GM18873 (cell line): ENCODE measurements at regions not wholly inside any gene's neighbourhood (a gene's known extent, or its start where the extent isn't known, plus 50 kb on each side); places are given as distances from the start of the nearest gene placed in this dataset.

ENCODE experiments used
- ATAC-seq: cut with Tn5 transposase; IDR thresholded peaks from one replicate; pipeline ENCODE4 v1.9.1; 2021; ENCODE audit warnings: mild to moderate bottlenecking, moderate library complexity, moderate number of reproducible peaks; ENCODE audit not compliant: unreplicated experiment, low FRiP score

DNA sequence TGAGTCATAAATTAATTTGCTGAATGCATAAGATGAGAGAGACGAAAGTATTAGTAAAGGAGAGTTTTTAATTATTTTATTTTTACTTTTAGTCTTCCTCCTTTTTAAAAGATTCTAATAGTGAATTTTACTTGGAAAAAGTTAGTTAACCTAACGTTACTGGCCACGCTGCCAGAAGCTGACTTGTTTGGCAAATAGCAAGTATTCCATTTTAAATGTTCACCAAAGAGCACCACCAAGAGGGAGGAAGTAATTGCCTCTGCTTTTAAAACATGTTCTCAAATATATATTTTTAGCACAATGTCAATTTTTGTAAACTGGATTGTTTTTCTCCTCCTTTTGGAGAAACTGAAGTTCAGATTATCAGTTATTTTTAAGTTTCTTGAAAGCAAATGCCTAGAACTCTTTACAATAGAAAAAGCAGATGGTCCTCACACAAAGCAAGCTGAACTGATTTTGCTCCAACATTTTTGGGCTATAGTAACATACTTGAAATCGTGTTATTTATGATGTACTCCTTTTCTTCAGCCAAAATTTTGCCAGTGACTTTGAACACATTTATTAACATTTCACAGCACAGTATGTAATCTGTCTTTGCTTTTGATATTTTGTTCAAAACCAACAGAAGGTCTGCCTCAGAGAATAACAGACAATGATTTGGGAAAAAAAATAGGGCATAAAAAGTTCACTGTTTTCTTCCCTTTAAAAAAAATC, 1311.0 kb upstream of the FAM98A start:
- ATAC-seq, result no peak

DNA sequence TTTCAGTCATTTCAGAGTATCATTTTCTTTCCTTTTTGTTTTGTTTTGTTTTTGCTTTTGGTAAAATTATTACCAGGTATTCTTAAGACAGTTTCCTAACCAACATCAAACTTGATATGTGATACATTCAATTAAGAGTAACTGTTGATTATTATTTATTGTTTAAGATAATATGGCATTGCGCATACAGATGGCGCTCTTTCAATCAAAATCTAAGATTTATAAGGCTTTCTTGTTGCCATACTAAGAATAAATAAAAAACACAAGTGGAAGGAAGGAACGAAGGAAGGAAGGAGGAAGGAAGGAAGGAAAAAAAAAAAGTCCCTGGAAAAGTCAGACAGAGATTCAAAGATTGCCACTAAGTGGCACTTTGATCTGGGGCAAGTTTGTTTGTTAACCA, 1308.7 kb upstream of the FAM98A start:
- no peak for ATAC-seq

DNA sequence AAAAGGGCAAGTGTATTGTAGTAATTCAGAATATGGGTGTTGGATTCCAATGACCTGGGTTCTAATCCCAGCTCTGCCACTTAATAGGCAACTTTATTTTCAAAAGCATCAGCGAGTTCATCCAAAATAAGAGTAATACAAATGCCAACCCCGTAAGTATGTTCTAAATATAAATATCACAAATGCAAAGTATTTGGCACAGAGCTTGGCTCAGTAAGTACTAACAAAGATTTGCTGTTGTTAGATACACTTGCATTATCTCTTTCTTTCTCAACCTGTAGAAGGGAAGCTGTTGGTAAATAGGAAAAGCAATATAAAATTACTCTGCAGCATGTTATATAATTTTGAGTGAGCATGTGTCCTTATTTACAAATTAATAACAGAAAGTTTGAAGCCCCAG, 1302.6 kb upstream of the FAM98A start:
- ATAC-seq, result no peak

DNA sequence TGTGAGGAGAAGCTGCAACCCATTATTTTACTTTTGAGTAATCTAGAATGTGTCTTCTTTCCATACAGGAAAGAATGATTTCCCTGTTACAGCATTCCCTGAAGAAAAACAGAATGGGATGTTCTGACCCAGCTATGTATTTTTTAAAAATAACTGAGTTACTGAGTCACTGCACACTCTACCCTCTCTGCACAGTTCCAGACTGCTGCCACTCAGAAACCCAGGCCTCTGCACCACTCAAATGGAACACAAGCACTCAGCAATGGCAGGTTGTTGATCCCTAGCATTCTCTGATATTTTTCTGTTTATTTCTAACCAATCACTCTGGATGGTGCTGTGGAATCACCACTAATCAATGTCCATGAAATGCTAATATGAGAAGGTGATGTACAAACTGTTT, 1300.0 kb upstream of the FAM98A start:
- ATAC-seq, result no peak

DNA sequence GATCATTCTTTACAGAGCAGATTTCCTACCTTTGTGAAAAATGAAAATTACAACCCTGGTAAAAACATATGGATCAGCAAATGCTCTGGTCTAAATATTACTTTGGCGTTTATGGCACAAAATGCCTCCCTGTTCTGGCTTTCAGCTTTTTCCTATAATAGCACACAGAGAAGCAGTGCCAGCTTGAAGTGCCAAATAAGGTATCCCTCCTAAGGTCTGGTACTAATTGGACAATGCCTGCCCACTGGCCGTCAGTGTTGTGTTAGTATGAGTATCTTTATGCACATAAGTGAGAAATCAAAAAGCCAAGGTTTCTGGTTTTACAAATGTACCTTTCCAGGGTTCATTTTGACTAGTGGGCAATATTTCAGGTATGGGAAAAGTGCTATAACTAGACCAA, 1293.7 kb upstream of the FAM98A start:
- no peak for ATAC-seq

DNA sequence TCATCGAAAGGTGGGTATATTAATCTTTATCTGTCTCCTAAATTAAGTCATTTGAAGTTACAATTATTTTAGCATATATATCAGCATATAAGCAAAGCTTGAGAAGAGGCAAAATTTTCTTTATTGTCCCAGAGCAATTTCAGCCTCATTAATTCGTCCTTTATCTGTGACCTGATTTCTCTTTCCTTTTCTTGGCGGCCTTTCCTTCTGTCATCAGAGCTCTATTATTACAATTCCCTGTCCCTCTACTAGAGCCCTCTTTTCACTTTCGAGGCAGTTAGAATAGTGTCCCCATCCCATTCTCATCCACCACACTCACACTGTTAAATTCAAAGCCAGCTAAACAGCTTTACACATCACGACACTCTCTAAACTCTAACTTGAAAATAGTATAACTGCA, 1293.2 kb upstream of the FAM98A start:
- no peak for ATAC-seq

DNA sequence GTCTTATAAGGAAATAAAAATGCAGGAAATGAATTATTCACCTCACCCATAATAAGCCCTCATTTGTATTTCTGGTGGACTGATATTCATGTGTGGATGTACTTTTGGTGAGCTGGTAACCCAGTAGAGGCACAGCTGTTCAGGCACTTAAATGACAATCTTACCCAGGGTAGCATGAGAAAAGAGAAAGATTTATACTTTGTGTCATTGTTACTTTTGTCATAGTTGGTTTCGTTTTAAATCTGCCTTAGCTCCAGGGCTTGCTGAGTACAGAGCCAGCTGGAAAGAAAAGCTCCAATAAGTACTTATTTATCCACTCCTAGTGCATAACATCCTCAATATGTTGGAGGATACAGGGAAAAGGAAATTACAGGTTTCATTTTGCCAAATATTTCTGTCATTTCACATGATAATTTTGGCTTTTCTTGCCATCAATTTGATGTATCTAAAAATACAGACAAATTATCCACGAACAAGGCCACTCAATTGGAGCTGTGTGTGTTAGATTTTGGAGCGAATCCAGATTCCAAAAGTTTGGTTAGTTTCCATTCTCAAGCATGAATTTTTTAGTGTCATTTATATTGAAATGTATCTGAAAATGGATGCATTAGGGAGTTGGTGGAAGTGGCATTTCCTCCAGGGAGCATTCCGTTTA, 1276.1 kb upstream of the FAM98A start:
- no peak for ATAC-seq

DNA sequence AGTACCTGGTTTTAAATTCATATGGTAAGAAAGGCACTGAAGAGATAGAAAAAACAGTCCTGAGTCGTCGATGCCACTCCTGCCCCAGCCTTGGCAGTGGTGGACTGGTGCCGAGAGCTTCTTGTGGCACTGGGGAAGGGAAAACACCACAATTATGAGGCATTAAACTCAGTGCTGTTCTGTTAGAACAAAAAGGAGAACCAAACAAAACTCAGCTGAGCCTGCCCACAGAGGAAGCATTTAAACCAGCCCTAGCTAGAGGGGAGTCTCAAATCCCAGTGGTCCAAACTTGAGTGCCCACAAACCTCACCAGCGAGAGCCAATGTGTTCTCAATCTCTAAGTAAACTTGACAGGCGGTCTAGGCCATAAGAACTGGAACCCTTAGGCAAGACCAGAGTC, 1254.5 kb upstream of the FAM98A start:
- no peak for ATAC-seq

DNA sequence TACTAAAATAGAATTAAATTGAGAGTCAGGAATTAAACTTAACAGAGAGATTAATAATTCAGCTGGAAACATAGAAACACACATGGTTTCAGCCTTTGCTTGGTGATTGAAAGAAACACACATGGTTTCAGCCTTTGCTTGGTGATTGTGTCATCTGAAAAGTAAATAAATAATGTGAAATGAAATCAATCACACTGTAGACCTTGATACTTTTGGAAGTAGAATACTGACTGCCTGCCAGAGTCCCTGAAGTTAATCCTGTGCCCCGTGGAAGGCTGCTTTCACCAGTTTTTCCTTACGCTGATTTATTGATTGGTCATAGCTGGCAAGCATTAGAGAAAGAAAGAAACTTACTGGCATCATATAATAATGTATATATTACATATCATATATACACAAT, 1252.7 kb upstream of the FAM98A start:
- no peak for ATAC-seq

DNA sequence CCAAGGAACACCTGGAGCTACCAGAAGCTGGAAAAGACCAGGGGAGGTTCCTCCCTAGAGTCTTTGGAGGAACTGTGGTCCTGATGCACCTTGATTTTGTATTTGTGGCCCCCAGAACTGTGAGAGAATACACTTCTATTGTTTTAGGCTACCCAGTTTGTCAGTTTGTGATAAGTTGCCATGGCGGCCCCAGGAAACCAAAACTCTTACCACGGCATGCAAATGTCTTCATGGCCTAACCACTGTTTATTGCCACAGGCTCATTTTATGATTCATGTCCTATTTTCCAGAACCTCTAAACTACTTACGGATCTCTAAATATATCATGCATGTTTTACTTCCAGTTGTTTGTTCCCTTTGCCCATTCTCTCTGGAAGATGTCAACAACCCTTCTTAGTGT, 1250.7 kb upstream of the FAM98A start:
- no peak for ATAC-seq

DNA sequence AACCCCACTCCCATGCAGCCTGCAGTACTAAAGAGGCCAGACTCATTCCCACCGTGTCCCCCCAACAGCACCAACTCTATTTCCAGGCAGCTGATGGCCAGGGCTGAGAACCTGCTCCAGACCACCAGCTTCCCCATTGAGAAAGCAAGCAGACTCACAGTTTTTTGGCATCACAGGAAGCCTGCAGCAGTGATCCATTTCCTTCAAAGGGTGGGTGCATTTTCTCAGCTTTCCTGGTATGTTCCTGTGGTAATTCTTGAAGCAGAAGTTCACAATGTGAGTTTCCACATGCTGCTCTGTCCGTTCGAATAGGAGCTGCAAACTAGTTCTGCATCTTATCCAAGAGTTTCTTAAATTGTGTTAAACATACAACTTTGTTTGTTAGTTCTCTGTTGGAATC, 1249.6 kb upstream of the FAM98A start:
- ATAC-seq, result no peak

DNA sequence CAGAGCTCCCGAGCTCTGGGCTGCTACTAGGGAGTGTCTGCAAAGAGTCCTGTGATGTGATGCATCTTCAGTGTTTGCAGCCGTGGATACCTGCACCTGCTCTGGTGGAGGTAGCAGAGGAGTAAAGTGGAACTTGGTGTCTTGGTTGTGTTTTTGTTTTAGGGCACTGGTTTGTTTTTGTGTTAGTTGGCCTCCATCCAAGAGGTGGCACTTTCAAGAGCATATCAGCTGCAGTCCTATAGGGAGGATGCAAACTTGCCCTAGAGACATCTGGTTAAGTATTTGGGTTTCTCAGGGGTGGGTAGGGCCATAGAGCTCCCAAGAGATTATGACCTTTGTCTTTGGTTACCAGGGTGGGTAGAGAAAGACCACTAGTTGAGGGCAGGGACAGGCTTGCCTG, 1249.0 kb upstream of the FAM98A start:
- no peak for ATAC-seq

DNA sequence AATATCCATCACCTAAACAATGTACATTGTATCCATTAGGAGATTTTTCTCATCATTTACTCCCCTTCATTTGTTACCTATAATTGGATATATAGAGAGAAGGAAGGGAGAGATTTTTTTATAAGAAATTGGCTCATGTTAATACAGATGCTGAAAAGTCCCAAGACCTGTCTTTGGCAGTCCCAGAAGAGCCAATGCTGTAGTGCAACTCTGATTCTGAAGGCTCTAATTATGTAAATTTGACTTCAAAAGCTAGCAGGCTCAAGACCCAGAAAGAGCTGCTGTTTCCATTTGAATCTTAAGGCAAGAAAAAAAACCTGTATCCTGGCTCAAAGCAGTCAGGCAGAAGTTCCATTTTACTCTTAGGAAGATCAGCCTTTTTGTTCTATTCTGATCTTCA, 1245.5 kb upstream of the FAM98A start:
- no peak for ATAC-seq

DNA sequence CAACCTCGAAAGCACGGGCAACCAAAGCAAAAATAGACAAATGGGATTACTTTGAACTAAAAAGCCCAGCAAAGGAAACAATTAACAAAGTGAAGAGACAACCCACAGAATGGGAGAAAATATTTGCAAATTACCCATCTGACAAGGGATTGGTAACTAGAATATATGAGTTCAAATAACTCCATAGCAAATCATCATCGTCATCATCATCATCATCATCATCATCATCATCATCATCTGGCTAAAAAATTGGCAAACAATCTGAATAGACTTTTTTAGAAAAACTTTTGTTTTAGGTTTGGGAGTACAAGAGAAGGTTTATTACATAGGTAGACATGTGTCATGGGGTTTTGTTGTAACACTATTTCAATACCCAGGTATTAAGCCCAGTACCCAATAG, 1239.3 kb upstream of the FAM98A start:
- no peak for ATAC-seq

DNA sequence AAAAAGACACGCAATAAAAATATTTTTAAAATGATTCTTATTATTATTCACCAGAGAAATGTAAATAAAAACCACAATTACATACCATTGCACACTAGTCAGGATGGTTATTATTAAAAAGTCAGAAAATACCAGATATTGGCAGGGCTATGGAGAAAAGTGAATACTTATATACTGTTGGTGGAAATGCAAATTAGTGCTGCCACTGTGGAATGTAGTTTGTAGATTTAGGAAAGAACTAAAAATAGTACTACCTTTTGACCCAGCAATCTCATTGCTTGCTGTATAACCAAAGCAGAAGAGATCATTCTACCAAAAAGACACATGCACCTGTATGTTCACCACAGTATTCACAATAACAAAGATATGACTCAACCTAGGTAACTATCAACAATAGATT, 1237.3 kb upstream of the FAM98A start:
- ATAC-seq, result no peak

DNA sequence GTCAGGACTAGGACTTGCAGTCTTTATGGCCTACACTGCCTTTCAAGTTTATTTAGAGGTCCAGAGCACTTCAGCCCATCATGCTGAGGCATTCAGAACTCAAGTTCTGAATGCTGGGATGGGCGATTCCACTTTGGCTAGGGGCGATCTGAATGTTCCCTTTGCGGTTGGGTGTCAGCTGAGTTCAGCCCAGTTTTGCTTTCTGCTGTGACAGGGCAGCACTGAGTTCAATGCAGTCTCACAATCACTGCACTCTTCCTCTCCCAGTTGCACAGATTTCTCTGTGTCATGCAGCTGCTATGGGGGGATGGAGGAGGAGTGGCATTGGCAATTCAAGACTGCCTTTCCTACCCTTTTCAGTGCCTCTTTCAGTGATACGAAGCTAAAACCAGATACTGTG, 1232.0 kb upstream of the FAM98A start:
- no peak for ATAC-seq

DNA sequence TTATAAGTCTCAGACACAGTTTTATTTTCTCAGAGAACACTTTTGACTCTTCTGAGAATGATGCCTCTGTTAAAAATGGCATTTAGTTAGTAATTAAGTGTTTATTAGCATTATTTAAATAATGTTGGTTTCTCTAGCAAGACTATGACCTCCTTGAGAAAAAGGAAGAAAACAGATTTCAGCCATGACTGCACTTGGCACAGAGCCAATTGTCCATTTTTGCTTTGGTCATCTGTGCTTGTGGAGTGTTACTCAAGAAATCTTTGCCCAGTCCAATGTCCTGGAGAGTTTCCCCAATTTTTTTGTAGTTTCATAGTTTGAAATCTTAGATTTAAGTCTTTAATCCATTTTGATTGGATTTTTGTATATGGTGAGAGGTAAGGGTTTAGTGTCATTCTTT, 1229.4 kb upstream of the FAM98A start:
- ATAC-seq, result no peak

DNA sequence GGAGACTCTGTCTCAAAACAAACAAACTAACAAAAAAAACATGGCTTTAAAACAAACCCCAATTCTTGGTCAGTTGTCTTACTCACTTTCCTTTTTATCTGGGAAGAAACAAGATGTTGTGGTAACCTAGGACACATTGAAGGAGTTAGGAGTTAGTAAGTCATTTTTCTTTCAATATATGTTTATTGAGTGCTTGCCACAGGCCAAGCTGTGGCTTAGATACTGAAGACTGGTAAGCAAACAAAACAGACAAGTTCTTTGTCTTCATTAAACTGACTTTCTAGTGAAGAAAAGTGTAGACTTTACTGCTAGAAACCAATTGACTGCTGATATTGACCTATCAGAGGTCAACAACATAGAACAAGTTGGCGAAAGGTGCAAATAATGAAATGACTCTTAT, 1228.3 kb upstream of the FAM98A start:
- ATAC-seq, result no peak

DNA sequence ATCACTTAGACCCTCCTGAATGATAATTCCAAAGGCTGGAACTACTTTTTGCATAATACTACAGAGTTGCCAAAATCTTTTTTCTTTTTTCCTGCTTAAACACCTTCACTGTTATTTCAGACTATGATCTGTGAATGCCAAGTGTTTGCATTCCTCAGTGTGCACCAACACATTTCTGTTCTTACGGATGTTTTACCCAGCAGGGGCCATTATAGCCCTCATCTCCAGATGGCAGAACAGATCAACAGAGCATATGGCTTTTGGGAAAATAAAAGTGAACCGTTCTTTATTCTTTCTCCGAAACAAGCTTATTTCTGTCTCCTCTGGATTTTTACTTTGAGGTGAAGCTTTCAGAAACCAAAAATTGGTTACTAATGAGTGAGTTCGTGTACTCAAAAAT, 1226.6 kb upstream of the FAM98A start:
- ATAC-seq, result no peak

DNA sequence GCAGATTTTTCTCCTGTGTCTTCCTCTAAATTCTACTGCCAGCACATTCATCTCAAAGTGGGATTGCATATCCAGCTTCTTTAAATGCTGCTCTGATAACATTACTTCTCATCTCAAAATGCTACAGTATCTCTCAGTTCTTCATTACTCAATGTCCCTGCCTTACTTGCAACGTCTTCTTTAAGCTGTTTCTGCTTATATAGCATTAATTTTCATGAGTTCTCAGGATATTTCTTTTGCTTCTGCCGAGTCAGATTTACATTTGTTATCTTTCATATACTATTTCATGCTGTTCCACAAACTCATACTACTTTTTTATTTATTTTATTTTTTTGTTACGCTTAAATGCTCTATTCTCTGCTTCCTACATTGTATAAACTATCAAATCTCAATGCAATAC, 1223.5 kb upstream of the FAM98A start:
- ATAC-seq, result no peak

DNA sequence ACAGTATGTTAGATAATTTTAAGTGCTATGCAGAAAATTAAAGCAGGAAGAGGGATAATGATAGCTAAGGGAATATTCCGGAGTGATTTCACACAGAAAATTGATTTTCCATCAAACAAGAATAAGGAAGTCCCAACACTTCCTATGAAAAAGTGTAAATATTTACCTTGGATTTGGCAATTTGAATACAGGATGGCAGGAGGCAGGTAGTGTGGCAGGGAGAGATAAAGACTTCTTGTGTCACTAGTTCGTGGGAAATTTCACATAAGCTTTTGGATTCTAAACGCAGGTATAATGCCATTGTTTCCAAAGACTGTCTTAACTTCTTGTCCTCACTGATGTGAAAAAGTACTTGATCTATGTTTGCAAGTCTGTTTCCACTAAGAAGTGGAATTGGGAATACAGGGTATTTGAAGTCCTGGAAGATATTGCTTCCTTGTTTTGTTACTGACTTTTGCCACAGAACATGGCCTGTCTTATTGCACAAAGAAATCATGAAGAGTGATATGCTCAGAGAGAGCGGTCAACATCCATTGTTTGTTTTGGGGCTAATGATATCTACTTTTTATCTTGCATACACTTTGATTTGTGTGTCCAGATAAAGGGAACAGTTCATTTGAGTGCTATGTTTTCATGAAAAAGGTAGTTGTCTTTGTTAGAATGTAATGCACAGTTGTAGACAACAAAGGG, 1216.1 kb upstream of the FAM98A start:
- no peak for ATAC-seq

DNA sequence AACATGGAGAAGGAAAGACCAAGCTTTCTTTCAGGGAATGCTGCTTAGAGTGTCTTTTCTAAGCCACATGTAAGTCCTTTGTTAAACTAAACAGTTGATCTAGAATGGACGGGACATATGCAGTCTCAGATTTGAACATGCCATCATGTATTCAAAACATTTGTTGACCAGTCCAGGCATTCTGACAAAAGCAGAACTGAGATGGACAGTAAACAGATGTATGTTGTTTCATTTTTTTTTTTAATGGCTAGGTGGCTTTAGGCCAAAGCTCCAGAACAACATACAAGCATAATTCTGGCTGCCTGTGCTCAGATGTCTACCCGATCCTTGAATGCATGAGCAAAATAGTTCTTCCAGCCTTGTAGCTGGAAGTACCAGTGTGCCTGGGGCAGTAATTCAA, 1211.4 kb upstream of the FAM98A start:
- no peak for ATAC-seq
